ENCODE measurements at regions not wholly inside any gene's neighbourhood (a gene's known extent, or its start where the extent isn't known, plus 50 kb on each side); places are given as distances from the start of the nearest gene placed in this dataset.
"Not testable (repeated sequence)": the region's sequence is repeated elsewhere in the genome, so short reads cannot be mapped to it uniquely, and the experiment has no call there.

DNA sequence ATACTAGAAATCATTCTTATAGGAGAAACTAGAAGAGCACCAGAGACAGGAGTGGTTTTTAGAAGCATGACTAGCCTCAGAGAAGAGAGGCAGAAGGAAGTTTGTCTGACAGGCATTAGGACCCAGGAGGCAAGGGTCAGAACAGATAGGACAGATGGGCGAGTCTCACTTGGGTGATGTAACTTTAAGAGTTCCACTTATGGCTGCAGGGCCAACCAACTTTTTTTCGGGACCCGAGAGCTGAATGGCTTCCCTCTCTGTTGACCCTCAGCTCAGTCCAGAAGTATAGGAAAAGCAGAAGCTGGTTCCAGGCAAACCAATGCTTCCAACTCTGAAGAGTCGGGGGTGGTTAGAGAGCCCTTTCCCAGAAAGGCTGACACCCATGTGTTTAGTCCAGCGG is 136.6 kb upstream of the SETMAR start:
- ATAC-seq, result no peak

DNA sequence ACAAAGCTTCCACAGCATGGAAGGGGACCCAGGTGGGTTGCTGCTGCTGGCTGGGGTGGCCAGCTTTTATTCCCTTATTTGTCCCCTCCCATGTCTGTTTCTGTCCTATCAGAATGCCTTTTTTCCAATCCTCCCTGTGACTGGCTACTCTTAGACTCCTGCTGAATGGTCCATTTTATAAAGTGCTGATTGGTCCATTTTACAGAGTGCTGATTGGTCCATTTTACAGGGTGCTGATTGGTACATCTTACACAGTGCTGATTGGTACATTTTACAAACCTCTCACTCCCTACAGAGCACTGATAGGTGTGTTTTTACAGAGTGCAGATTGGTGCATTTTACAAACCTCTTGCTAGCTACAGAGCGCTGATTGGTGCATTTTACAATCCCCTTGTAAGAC is 135.9 kb upstream of the SETMAR start:
- H3K9me3 ChIP-seq, result peaks cover 0 to 20% (median 0%) of the 10 kb centered on the region in 11 donors
- ATAC-seq; H3K4me1 ChIP-seq; H3K4me3 ChIP-seq; DNase-seq; H3K27me3 ChIP-seq; H3K27ac ChIP-seq; intact Hi-C loops (cut with DNase I); H3K36me3 ChIP-seq: not testable (repeated sequence)
- WGBS, 2 donors, result 90 to 98% methylated on average over 1 of the region's 1 CpG

More for the DNA sequence above, 136.6 kb upstream of the SETMAR start:
- H3K27ac ChIP-seq, result no peak overlapping the region
- peaks cover 0 to 2% (median 0%) of the 10 kb centered on the region in 9 donors for H3K4me1 ChIP-seq
- intact Hi-C loops (cut with DNase I), result no loop called here
- H3K27me3 ChIP-seq, result no peaks in the 10 kb centered on the region
- no peak for DNase-seq
- peaks cover 0 to 20% (median 0%) of the 10 kb centered on the region in 11 donors for H3K9me3 ChIP-seq
- H3K36me3 ChIP-seq, result no peaks in the 10 kb centered on the region
- 83 to 87% methylated on average over 5 of the region's 5 CpGs for WGBS, 2 donors
- H3K4me3 ChIP-seq, result no peak overlapping the region
- TF ChIP-seq, protein P1, sequence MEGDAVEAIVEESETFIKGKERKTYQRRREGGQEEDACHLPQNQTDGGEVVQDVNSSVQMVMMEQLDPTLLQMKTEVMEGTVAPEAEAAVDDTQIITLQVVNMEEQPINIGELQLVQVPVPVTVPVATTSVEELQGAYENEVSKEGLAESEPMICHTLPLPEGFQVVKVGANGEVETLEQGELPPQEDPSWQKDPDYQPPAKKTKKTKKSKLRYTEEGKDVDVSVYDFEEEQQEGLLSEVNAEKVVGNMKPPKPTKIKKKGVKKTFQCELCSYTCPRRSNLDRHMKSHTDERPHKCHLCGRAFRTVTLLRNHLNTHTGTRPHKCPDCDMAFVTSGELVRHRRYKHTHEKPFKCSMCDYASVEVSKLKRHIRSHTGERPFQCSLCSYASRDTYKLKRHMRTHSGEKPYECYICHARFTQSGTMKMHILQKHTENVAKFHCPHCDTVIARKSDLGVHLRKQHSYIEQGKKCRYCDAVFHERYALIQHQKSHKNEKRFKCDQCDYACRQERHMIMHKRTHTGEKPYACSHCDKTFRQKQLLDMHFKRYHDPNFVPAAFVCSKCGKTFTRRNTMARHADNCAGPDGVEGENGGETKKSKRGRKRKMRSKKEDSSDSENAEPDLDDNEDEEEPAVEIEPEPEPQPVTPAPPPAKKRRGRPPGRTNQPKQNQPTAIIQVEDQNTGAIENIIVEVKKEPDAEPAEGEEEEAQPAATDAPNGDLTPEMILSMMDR (IDR thresholded peaks at IDR 0.05), result no peak

DNA sequence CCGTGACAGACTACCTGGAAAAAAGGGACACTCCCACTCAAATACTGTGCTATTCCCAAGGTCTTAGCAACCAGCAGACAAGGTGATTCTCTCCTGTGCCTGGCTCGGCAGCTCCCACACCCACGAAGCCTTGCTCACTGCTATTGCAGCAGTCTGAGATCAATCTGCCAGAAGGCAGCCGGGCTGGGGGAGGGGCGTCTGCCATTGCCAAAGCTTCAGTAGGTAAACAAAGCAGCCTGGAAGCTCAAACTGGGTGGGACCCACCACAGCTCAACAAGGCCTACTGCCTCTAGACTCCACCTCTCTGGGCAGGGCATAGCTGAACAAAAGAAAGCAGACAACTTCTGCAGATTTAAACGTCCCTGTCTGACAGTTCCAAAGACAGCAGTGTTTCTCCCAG is 128.4 kb upstream of the SETMAR start:
- ATAC-seq, result no peak
- no peak for DNase-seq
- Histone ChIP-seq H3K4me3 (no peak overlapping the region), H3K9me3 (peaks cover 0 to 13% (median 6%) of the 10 kb centered on the region in 11 donors), H3K4me1 (no peaks in the 10 kb centered on the region), H3K27me3 (no peaks in the 10 kb centered on the region), H3K36me3 (no peaks in the 10 kb centered on the region), H3K27ac (no peak overlapping the region)
- TF ChIP-seq, protein P1 (IDR thresholded peaks at IDR 0.05), result no peak
- intact Hi-C loops (cut with DNase I), result no loop called here
- 80 to 82% methylated on average over 6 of the region's 6 CpGs for WGBS, 2 donors

DNA sequence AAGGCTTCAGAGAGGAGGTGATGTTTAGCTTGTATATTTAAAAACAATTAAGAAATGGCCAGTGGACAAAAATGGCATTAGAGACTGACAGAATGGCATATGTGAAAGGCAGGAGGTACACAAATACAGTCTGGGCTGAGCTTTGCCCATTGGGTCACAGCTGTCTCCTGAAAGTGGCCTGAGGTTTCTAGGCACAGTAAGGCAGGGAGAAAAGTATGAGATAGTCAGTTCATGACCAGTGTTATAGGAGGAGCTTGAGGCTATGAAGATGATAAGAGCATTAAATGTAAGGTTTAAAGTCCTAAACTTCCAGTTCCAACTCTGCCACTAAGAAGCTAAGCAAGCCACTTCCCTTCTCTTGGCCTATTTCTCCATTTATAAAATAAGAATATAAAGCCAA is 111.2 kb upstream of the SETMAR start:
- TF ChIP-seq, protein P1 (IDR thresholded peaks at IDR 0.05), result no peak
- no peak for DNase-seq
- H3K4me3 ChIP-seq, result no peak overlapping the region
- no peaks in the 10 kb centered on the region for H3K36me3 ChIP-seq
- H3K9me3 ChIP-seq, result peaks cover 0 to 7% (median 0%) of the 10 kb centered on the region in 11 donors
- no peaks in the 10 kb centered on the region for H3K4me1 ChIP-seq
- no peak overlapping the region for H3K27ac ChIP-seq
- H3K27me3 ChIP-seq, result no peaks in the 10 kb centered on the region
- no peak for ATAC-seq
- intact Hi-C loops (cut with DNase I), result no loop called here

DNA sequence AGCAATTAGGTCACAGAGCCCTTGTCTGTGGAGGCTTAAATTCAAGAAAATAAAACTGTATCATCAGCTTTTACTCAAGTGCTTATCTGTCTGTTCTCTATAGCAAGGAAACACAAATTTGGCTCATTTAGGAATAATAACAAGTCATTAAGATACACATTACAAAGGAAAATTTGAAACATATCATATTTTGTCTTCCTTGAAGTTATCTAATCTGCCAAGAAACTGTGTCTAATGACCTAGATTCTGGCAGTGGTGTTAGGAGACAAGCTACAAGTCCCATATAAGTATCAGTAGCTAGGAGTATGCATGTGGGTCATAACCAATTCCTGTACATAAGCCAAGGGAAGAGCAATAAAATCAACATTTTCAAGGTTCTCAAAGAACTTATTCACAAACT is 108.2 kb upstream of the SETMAR start:
- ATAC-seq, result no peak
- intact Hi-C loops (cut with DNase I), result no loop called here

More for the DNA sequence above, 108.2 kb upstream of the SETMAR start:
- Histone ChIP-seq H3K27ac (no peak overlapping the region), H3K9me3 (peaks cover 0 to 7% (median 0%) of the 10 kb centered on the region in 11 donors), H3K4me1 (no peaks in the 10 kb centered on the region), H3K36me3 (no peaks in the 10 kb centered on the region), H3K27me3 (no peaks in the 10 kb centered on the region), H3K4me3 (no peak overlapping the region)
- TF ChIP-seq, protein P1 (IDR thresholded peaks at IDR 0.05), result no peak
- DNase-seq, result no peak
